ENCODE measurements at regions not wholly inside any gene's neighbourhood (a gene's known extent, or its start where the extent isn't known, plus 50 kb on each side); places are given as distances from the start of the nearest gene placed in this dataset.
"Not testable (repeated sequence)": the region's sequence is repeated elsewhere in the genome, so short reads cannot be mapped to it uniquely, and the experiment has no call there.

GRCh38 chrX:106263817-106264216, 95.7 kb downstream of the PWWP3B start:
- Histone ChIP-seq H3K36me3 (no peaks in the 10 kb centered on the region), H3K4me1 (ENCODE audit: control insufficient read depth in 1 of 2, low read depth in 2 of 2) (no peaks in the 10 kb centered on the region), H3K27ac (no peak overlapping the region), H3K27me3 (replicated peaks; ENCODE audit: insufficient read depth) (no peaks in the 10 kb centered on the region), H3K4me3 (no peak overlapping the region), H3K9me3 (no peaks in the 10 kb centered on the region)
- no peak for TF ChIP-seq CTCF (IDR thresholded peaks at IDR 0.05)
- ATAC-seq (ENCODE audit: insufficient number of reproducible peaks, low FRiP score, low read depth) (no peak), DNase-seq (ENCODE audit: low spot score) (no peak)

- DNase-seq (ENCODE audit: low spot score); ATAC-seq (ENCODE audit: insufficient number of reproducible peaks, low FRiP score, low read depth): not testable (repeated sequence)
Measured at GRCh38 chrX:106273947-106274587, 106.0 kb downstream of the PWWP3B start.

GRCh38 chrX:106275172-106275571, 107.1 kb downstream of the PWWP3B start:
- H3K36me3 ChIP-seq; DNase-seq (ENCODE audit: low spot score); H3K4me3 ChIP-seq; H3K4me1 ChIP-seq (ENCODE audit: control insufficient read depth in 1 of 2, low read depth in 2 of 2); ATAC-seq (ENCODE audit: insufficient number of reproducible peaks, low FRiP score, low read depth); H3K27ac ChIP-seq; H3K9me3 ChIP-seq; H3K27me3 ChIP-seq (replicated peaks; ENCODE audit: insufficient read depth): not testable (repeated sequence)

More at GRCh38 chrX:106273947-106274587, 106.0 kb downstream of the PWWP3B start:
- not testable (repeated sequence) for H3K36me3 ChIP-seq; H3K27me3 ChIP-seq (replicated peaks; ENCODE audit: insufficient read depth); H3K4me3 ChIP-seq; H3K9me3 ChIP-seq; H3K4me1 ChIP-seq (ENCODE audit: control insufficient read depth in 1 of 2, low read depth in 2 of 2); H3K27ac ChIP-seq

- no peaks in the 10 kb centered on the region for H3K27me3 ChIP-seq (replicated peaks; ENCODE audit: insufficient read depth)
- no peak for TF ChIP-seq CTCF (IDR thresholded peaks at IDR 0.05)
- H3K4me1 ChIP-seq (ENCODE audit: control insufficient read depth in 1 of 2, low read depth in 2 of 2) = no peaks in the 10 kb centered on the region
- no peaks in the 10 kb centered on the region for H3K36me3 ChIP-seq
- no peaks in the 10 kb centered on the region for H3K9me3 ChIP-seq
- ATAC-seq (ENCODE audit: insufficient number of reproducible peaks, low FRiP score, low read depth) = no peak
- H3K27ac ChIP-seq = no peak overlapping the region
- DNase-seq (ENCODE audit: low spot score) = no peak
- H3K4me3 ChIP-seq = no peak overlapping the region
Measured at GRCh38 chrX:106278951-106279350, 110.8 kb downstream of the PWWP3B start.

GRCh38 chrX:106281383-106281782, 113.3 kb downstream of the PWWP3B start:
- Histone ChIP-seq H3K4me1 (ENCODE audit: control insufficient read depth in 1 of 2, low read depth in 2 of 2) (no peaks in the 10 kb centered on the region), H3K4me3 (no peak overlapping the region), H3K36me3 (no peaks in the 10 kb centered on the region), H3K9me3 (no peaks in the 10 kb centered on the region), H3K27me3 (replicated peaks; ENCODE audit: insufficient read depth) (no peaks in the 10 kb centered on the region), H3K27ac (no peak overlapping the region)
- ATAC-seq (ENCODE audit: insufficient number of reproducible peaks, low FRiP score, low read depth) = no peak
- no peak for TF ChIP-seq CTCF (IDR thresholded peaks at IDR 0.05)
- DNase-seq (ENCODE audit: low spot score) = no peak

- no peaks in the 10 kb centered on the region for H3K4me1 ChIP-seq (ENCODE audit: control insufficient read depth in 1 of 2, low read depth in 2 of 2)
- no peak for TF ChIP-seq CTCF (IDR thresholded peaks at IDR 0.05)
- DNase-seq (ENCODE audit: low spot score) (no peak), ATAC-seq (ENCODE audit: insufficient number of reproducible peaks, low FRiP score, low read depth) (no peak)
- H3K27me3 ChIP-seq (replicated peaks; ENCODE audit: insufficient read depth) = no peaks in the 10 kb centered on the region
- no peak overlapping the region for H3K4me3 ChIP-seq
- H3K9me3 ChIP-seq = no peaks in the 10 kb centered on the region
- H3K36me3 ChIP-seq = no peaks in the 10 kb centered on the region
- no peak overlapping the region for H3K27ac ChIP-seq
Measured at GRCh38 chrX:106283841-106284240, 115.7 kb downstream of the PWWP3B start.

All from thoracic aorta (tissue), 2 donors.